IPS-18c (cell line): ENCODE measurements at regions not wholly inside any gene's neighbourhood (a gene's known extent, or its start where the extent isn't known, plus 50 kb on each side); places are given as distances from the start of the nearest gene placed in this dataset.
"Not testable (repeated sequence)": the region's sequence is repeated elsewhere in the genome, so short reads cannot be mapped to it uniquely, and the experiment has no call there.

Experiments
- H3K4me3 ChIP-seq: 2 replicates; pipeline ENCODE4 v1.7.0; 2013; ENCODE audit warnings: low read depth, mild to moderate bottlenecking, low read length, moderate library complexity; ENCODE audit not compliant: insufficient read depth
- H3K9me3 ChIP-seq: one replicate; pipeline ENCODE4 v1.6.1; 2013; ENCODE audit warnings: mild to moderate bottlenecking, low read length, moderate library complexity; ENCODE audit not compliant: control insufficient read depth, insufficient read depth

DNA sequence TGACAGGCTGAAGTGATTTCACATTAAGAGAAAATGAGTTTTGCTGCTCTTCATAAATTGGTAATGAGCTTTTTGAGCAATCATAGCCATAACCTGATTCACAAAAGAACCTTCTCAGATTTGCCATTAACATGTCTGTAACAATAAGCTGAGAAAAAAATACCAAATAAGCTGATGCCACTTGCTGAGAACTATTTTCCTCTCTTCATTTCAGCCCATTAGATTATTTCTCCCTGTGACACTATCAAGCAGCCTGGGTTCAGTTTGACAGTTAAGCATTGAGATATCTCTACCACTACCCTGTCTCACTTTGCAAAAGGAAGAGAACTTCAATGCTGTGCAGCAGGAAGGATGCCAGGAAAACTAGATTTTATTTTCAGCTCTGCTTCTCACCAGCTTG is 673.9 kb downstream of the TRIB2 start:
- Histone ChIP-seq H3K9me3 (no peaks in the 10 kb centered on the region), H3K4me3 (no peak overlapping the region)

DNA sequence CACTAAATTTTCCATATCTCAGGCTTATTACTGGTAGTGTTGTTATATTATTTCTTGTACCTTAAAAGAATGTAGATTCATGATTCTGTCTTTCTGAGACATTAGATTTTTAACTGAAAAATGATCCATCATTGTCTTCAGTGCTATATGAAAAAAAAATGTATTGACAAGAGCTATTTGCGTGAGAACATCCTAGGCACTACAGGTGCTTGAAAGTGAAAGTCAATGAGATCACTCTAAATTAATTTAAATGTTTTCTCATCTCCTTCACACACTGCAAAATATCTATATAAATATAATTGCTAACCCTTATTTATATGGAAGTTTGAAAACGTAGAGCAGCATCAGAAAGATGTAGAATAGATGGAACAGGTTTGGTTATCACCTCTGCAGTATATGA is 684.6 kb downstream of the TRIB2 start:
- no peak overlapping the region for H3K4me3 ChIP-seq

GRCh38 chr2:13413989-13414388 is 697.3 kb downstream of the TRIB2 start:
- H3K9me3 ChIP-seq, result no peaks in the 10 kb centered on the region

More for the DNA sequence above, 684.6 kb downstream of the TRIB2 start:
- H3K9me3 ChIP-seq, result no peaks in the 10 kb centered on the region

GRCh38 chr2:13414897-13415296 is 698.2 kb downstream of the TRIB2 start:
- Histone ChIP-seq H3K9me3 (no peaks in the 10 kb centered on the region), H3K4me3 (no peak overlapping the region)

More at GRCh38 chr2:13413989-13414388, 697.3 kb downstream of the TRIB2 start:
- no peak overlapping the region for H3K4me3 ChIP-seq

DNA sequence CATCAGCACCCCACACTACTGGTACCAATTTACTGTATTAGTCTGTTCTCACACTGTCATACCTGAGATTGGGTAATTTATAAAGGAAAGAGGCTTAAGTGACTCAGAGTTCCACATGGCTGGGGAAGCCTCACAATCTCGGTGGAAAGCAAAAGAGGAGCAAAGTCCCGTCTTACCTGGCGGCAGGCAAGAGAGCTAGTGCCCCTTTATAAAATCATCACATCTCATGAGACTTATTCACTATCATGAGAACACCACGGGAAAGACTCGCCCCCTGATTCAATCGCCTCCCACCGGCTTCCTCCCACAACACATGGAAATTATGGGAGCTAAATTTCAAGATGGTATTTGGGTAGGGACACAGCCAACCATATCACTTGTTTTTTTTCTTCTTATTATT is 717.2 kb downstream of the TRIB2 start:
- no peak overlapping the region for H3K4me3 ChIP-seq
- H3K9me3 ChIP-seq, result peaks cover 5% of the 10 kb centered on the region

DNA sequence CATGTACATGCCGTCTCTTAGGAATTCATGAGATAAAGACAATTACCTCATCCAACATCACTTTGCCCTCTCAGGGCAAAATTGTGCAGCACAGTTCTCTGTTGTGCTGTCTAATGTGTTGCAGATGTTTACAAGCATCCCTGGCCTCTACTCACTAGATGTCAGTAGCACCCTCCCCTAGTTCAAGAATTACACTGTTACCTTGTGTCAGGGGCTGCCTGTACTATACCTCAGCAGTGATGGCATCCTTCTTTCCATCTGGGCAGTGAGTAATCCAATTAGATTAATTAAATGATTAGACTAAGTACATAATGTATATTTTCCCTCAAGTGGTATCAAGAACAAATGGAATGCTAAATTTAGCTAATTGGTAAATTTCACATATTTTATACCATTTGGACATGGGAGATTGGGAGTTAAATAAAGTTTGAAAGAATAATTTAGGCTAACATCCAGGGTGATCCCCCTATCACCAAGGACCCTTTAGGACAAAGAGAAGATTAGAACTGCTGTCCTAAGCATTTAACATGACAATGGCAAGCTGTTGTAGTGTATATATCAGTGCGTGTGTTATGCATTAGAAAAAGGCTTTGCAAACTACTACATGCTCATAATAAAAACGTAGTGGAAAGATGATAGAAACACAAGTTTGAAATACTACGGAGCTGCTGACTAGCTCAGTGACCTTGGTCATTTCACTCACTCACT is 727.0 kb downstream of the TRIB2 start:
- not testable (repeated sequence) for H3K9me3 ChIP-seq, H3K4me3 ChIP-seq

GRCh38 chr2:13462464-13462863 is 745.7 kb downstream of the TRIB2 start:
- H3K4me3 ChIP-seq, result no peak overlapping the region
- no peaks in the 10 kb centered on the region for H3K9me3 ChIP-seq

DNA sequence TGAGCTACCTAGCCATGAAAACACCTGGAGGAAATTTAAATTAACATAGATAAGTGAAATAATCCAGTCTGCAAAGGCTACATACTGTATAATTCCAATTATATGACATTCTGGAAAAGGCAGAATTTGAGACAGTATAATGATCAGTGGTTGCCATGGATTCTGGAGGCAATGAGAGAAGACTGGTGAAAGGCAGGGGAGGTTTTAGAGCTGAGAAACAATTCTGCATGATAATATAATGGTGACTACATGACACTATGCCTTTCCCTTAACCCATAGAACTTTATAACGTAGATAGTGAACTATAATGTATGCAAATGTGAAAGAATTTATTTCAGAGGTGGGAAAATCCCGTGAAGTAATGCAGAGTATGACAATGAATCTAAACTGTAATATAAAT is 749.3 kb downstream of the TRIB2 start:
- H3K4me3 ChIP-seq, result no peak overlapping the region
- H3K9me3 ChIP-seq, result no peaks in the 10 kb centered on the region

DNA sequence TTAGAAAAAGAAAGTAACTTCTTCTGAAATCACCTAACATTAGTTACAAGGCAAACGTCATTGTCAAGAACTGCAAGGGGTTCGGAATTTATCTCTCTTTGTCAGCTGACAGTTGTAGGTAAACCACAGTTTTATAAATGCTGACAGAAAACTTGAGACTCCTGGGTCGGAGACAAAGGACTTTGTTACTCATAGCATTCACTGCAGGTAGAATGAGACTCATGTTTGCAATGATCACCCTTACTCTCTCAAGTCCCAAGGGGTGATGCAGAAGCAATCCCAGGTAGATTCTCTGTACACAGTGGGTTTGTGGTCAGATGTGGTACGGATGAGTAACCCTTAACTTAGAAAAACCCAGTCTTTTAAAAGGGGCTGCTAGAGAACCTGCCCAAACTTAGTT is 757.8 kb downstream of the TRIB2 start:
- Histone ChIP-seq H3K9me3 (no peaks in the 10 kb centered on the region), H3K4me3 (no peak overlapping the region)

- no peak overlapping the region for H3K4me3 ChIP-seq
- H3K9me3 ChIP-seq, result no peaks in the 10 kb centered on the region
Observed at GRCh38 chr2:13480057-13480456, 763.3 kb downstream of the TRIB2 start.

DNA sequence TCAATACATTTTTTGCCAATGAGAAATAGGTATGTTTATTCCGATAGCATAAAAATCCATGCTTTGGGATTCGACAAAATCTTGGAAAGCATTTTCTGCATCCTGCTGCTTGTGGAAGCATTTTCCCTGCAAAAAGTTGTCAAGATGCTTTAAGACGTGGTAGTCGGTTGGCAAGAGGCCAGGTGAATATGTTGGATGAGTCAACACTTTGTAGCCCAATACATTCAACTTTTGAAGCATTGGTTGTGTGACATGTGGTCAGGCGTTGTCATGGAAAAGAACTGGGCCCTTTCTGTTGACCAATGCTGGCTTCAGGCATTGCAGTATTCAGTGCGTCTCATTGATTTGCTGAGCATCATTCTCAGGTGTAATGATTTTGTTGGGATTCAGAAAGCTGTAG is 764.5 kb downstream of the TRIB2 start:
- no peaks in the 10 kb centered on the region for H3K9me3 ChIP-seq

DNA sequence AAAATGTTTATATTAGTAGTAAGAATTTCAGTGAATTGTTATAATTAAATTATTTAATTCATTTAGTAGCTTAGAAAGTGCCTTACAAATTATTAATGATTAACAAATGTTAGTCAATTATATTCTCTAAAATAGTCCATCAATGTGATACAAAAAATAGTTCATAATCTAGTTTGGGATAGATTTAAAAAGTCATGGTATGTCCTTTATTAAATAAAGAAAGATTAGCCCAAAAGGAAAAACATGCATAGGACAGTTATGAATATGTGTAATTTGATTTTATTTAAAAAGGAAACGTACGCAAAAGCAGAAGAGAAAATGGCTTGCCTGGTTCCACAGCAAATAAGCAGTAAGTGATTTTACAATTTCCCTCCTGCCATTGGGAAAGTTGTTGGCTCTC is 768.5 kb downstream of the TRIB2 start:
- Histone ChIP-seq H3K9me3 (no peaks in the 10 kb centered on the region), H3K4me3 (no peak overlapping the region)

More for the DNA sequence above, 764.5 kb downstream of the TRIB2 start:
- no peak overlapping the region for H3K4me3 ChIP-seq

- Histone ChIP-seq H3K9me3 (no peaks in the 10 kb centered on the region), H3K4me3 (no peak overlapping the region)
Observed at GRCh38 chr2:13488965-13489364, 772.2 kb downstream of the TRIB2 start.

GRCh38 chr2:13492262-13492661 is 775.5 kb downstream of the TRIB2 start:
- no peak overlapping the region for H3K4me3 ChIP-seq
- no peaks in the 10 kb centered on the region for H3K9me3 ChIP-seq

DNA sequence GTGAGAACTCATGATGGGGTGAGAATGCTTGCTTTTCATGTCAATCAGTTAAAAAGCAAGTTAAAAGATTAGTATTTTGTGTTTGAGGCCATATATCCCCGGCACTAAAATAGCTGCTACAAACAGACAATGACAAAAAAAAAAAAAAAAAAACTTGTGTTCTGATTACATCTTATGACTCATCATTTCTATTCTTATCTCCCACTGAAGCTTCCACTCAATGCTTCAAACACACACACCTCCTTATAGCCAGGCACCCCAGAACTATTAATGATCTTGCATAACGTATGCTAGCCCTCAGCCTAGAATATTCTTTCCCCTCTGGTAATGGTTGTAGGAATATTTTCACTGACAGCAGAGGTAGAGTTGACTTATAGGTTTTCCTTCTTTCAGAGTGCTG is 778.3 kb downstream of the TRIB2 start:
- Histone ChIP-seq H3K4me3 (no peak overlapping the region), H3K9me3 (no peaks in the 10 kb centered on the region)

- Histone ChIP-seq H3K9me3 (no peaks in the 10 kb centered on the region), H3K4me3 (no peak overlapping the region)
Observed at GRCh38 chr2:13504808-13505207, 788.1 kb downstream of the TRIB2 start.

DNA sequence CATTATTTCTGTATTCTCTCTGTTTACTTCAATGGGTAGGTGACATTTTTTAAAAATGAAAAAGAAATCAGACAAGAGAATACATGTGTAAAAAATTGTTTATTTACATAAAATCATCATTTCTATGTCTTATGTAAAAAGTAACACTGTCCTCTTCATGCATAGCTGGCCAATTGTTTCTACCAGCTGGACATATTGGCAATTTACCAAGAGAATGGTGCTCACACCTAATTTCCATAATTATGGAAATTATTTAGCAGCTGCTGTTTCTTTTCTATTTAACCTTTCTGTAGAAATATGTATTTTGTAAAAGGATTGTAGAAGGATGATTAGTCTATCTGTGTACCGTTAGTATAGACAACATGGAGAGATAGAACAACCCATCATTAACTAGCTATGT is 791.9 kb downstream of the TRIB2 start:
- no peaks in the 10 kb centered on the region for H3K9me3 ChIP-seq
- no peak overlapping the region for H3K4me3 ChIP-seq

DNA sequence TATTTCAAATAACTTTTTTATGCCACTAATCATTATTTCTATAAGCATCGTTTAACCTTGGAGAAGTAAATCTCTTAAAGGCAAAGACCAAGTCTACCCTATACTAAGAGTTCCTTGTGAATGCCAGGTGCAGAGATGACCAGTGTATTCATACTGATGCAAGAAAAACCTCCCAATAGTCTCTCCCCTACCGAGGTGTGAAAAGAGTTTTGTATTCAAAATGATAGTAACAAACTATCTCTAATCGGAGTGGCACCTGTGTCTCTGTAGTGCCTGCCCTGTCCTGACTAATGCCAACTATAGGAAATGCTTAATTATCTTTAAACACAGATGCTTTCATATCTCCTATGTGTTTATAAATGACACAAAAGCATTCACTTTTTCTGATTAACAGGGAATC is 798.5 kb downstream of the TRIB2 start:
- no peaks in the 10 kb centered on the region for H3K9me3 ChIP-seq
- no peak overlapping the region for H3K4me3 ChIP-seq

- Histone ChIP-seq H3K9me3 (no peaks in the 10 kb centered on the region), H3K4me3 (no peak overlapping the region)
Observed at GRCh38 chr2:13522096-13522495, 805.4 kb downstream of the TRIB2 start.
